ENCODE measurements at regions not wholly inside any gene's neighbourhood (a gene's known extent, or its start where the extent isn't known, plus 50 kb on each side); places are given as distances from the start of the nearest gene placed in this dataset.

GRCh38 chr2:75317802-75318201, 118.5 kb upstream of the TACR1 start:
- TF ChIP-seq CTCF (IDR thresholded peaks at IDR 0.05): no peak
- no peak for TF ChIP-seq EZH2phosphoT487 (IDR thresholded peaks at IDR 0.05)

Measured in neural progenitor cell (in vitro differentiated cells).